ENCODE measurements at regions not wholly inside any gene's neighbourhood (a gene's known extent, or its start where the extent isn't known, plus 50 kb on each side); places are given as distances from the start of the nearest gene placed in this dataset.

DNA sequence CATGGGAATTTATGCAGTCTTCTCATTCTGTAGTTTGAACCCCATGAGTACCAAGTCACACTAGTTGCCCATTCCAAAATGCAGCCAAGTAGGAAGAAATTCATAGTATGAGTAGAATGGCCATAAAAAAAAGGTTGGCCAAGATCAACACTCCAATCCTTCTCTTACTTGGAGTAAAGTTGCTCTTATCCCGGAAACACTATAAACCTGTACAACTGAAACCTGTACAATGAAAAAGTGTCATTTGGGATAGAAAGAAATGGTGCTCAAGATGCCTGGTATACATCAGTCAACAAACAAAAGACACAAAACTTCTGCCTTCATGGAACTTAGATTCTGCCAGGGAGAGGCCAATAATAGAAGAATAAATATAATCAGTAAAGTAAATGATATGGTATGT, 325.0 kb downstream of the NFIB start:
- Histone ChIP-seq H3K4me2 (ENCODE audit: extremely low read depth, insufficient read depth, low read length) (no peak overlapping the region), H3K4me1 (ENCODE audit: control insufficient read depth, extremely low read depth, insufficient read depth, low read length) (no peaks in the 10 kb centered on the region), H3K9me3 (ENCODE audit: control insufficient read depth, insufficient read depth, low read depth, low read length) (no peaks in the 10 kb centered on the region), H3K27me3 (ENCODE audit: control insufficient read depth, insufficient read depth, low read length) (no peaks in the 10 kb centered on the region), H3K79me2 (ENCODE audit: control insufficient read depth, insufficient read depth, low read length) (no peaks in the 10 kb centered on the region), H3K27ac (ENCODE audit: insufficient read depth, low read length) (no peak overlapping the region), H4K20me1 (ENCODE audit: control insufficient read depth, extremely low read depth, insufficient read depth, low read length) (no peaks in the 10 kb centered on the region), H2AFZ (ENCODE audit: low read length) (no peak overlapping the region), H3K4me3 (replicated peaks in 1 of 4; ENCODE audit: control extremely low read depth in 1 of 4, insufficient read depth in 1 of 4, low read depth in 3 of 4, low read length in 4 of 4) (no peak overlapping the region), H3K36me3 (ENCODE audit: control insufficient read depth, insufficient read depth, low read length) (no peaks in the 10 kb centered on the region), H3K9ac (ENCODE audit: insufficient read depth, low read length) (no peak overlapping the region)
- no peak for TF ChIP-seq CTCF (conservative IDR thresholded peaks at IDR 0.05 in 1 of 2, IDR thresholded peaks at IDR 0.05 in 1 of 2; ENCODE audit: low read depth in 1 of 2, low read length in 2 of 2)
- no peak for TF ChIP-seq EZH2 (IDR thresholded peaks at IDR 0.05; ENCODE audit: low read length, missing control alignments)
- no peak for DNase-seq (ENCODE audit: low read depth in 2 of 2)

GRCh38 chr9:13983607-13984006, 330.3 kb downstream of the NFIB start:
- H3K27ac ChIP-seq (ENCODE audit: insufficient read depth, low read length) = no peak overlapping the region
- H3K36me3 ChIP-seq (ENCODE audit: control insufficient read depth, insufficient read depth, low read length) = no peaks in the 10 kb centered on the region
- no peaks in the 10 kb centered on the region for H3K79me2 ChIP-seq (ENCODE audit: control insufficient read depth, insufficient read depth, low read length)
- no peaks in the 10 kb centered on the region for H3K9me3 ChIP-seq (ENCODE audit: control insufficient read depth, insufficient read depth, low read depth, low read length)
- no peak overlapping the region for H3K9ac ChIP-seq (ENCODE audit: insufficient read depth, low read length)
- DNase-seq (ENCODE audit: low read depth in 2 of 2) = no peak
- no peak overlapping the region for H2AFZ ChIP-seq (ENCODE audit: low read length)
- H3K4me3 ChIP-seq (replicated peaks in 1 of 4; ENCODE audit: control extremely low read depth in 1 of 4, insufficient read depth in 1 of 4, low read depth in 3 of 4, low read length in 4 of 4) = no peak overlapping the region
- H3K4me1 ChIP-seq (ENCODE audit: control insufficient read depth, extremely low read depth, insufficient read depth, low read length) = no peaks in the 10 kb centered on the region
- H3K27me3 ChIP-seq (ENCODE audit: control insufficient read depth, insufficient read depth, low read length) = no peaks in the 10 kb centered on the region
- no peaks in the 10 kb centered on the region for H4K20me1 ChIP-seq (ENCODE audit: control insufficient read depth, extremely low read depth, insufficient read depth, low read length)
- TF ChIP-seq CTCF (conservative IDR thresholded peaks at IDR 0.05 in 1 of 2, IDR thresholded peaks at IDR 0.05 in 1 of 2; ENCODE audit: low read depth in 1 of 2, low read length in 2 of 2) (no peak), EZH2 (IDR thresholded peaks at IDR 0.05; ENCODE audit: low read length, missing control alignments) (no peak)
- H3K4me2 ChIP-seq (ENCODE audit: extremely low read depth, insufficient read depth, low read length) = no peak overlapping the region

DNA sequence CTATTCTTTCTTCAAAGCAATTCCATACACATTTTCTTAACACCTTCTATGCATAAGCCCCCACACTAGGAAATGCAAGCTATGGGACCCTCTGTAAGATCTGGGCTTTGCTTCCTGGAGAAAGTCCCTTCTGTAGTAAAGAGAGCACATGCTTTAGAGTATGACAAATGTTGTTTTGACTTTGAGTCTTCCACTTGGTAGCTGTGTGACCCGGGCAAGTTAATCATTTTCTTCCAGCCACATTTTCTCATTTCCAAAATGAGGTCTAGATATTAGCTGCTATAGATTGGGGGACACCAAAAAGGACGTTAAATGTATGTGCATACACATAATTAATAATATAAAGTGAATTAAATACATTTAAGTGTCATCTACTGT, 334.0 kb downstream of the NFIB start:
- Histone ChIP-seq H3K79me2 (ENCODE audit: control insufficient read depth, insufficient read depth, low read length) (no peaks in the 10 kb centered on the region), H3K9ac (ENCODE audit: insufficient read depth, low read length) (no peak overlapping the region), H3K4me3 (replicated peaks in 1 of 4; ENCODE audit: control extremely low read depth in 1 of 4, insufficient read depth in 1 of 4, low read depth in 3 of 4, low read length in 4 of 4) (no peak overlapping the region), H4K20me1 (ENCODE audit: control insufficient read depth, extremely low read depth, insufficient read depth, low read length) (no peaks in the 10 kb centered on the region), H3K4me1 (ENCODE audit: control insufficient read depth, extremely low read depth, insufficient read depth, low read length) (no peaks in the 10 kb centered on the region), H2AFZ (ENCODE audit: low read length) (no peak overlapping the region), H3K9me3 (ENCODE audit: control insufficient read depth, insufficient read depth, low read depth, low read length) (no peaks in the 10 kb centered on the region), H3K36me3 (ENCODE audit: control insufficient read depth, insufficient read depth, low read length) (no peaks in the 10 kb centered on the region), H3K27me3 (ENCODE audit: control insufficient read depth, insufficient read depth, low read length) (no peaks in the 10 kb centered on the region), H3K27ac (ENCODE audit: insufficient read depth, low read length) (no peak overlapping the region), H3K4me2 (ENCODE audit: extremely low read depth, insufficient read depth, low read length) (no peak overlapping the region)
- TF ChIP-seq CTCF (conservative IDR thresholded peaks at IDR 0.05 in 1 of 2, IDR thresholded peaks at IDR 0.05 in 1 of 2; ENCODE audit: low read depth in 1 of 2, low read length in 2 of 2) = no peak
- no peak for TF ChIP-seq EZH2 (IDR thresholded peaks at IDR 0.05; ENCODE audit: low read length, missing control alignments)
- DNase-seq (ENCODE audit: low read depth in 2 of 2) = no peak
